Peyer's patch (tissue), 4 donors: ENCODE measurements at regions not wholly inside any gene's neighbourhood (a gene's known extent, or its start where the extent isn't known, plus 50 kb on each side); places are given as distances from the start of the nearest gene placed in this dataset.

Experiments used
- CTCF ChIP-seq, 6 experiments: fragments of 450-650 bp in 4 of 6; fragments of 200-600 bp in 2 of 6; sonication (generic) in 1 of 6; IDR thresholded peaks; one replicate each; pipeline ENCODE4 v1.5.1; 2017 to 2019; ENCODE audit warnings: antibody characterized with exemption in 6 of 6, mild to moderate bottlenecking in 3 of 6, moderate library complexity in 1 of 6
- POLR2A ChIP-seq, 2 donors: fragments of 450-650 bp; IDR thresholded peaks; one replicate each; pipeline ENCODE4 v1.5.1; 2017; ENCODE audit warnings: antibody characterized with exemption in 2 of 2, mild to moderate bottlenecking in 2 of 2, moderate library complexity in 2 of 2

GRCh38 chr5:85910335-85910734, 707.4 kb upstream of the COX7C start:
- no peak for TF ChIP-seq CTCF (IDR thresholded peaks at IDR 0.05)
- TF ChIP-seq POLR2A (IDR thresholded peaks at IDR 0.05) = no peak
